Neuronal stem cell (in vitro differentiated cells): ENCODE measurements at regions not wholly inside any gene's neighbourhood (a gene's known extent, or its start where the extent isn't known, plus 50 kb on each side); places are given as distances from the start of the nearest gene placed in this dataset.
"Not testable (repeated sequence)": the region's sequence is repeated elsewhere in the genome, so short reads cannot be mapped to it uniquely, and the experiment has no call there.

ENCODE experiments used
- DNase-seq: peaks from one replicate; pipeline ENCODE4 v3.0.0-alpha.2; 2013; ENCODE audit warnings: low spot score
- H2AFZ ChIP-seq: one replicate; pipeline ENCODE4 v1.6.1; 2013; ENCODE audit warnings: mild to moderate bottlenecking, low read length, inconsistent platforms
- H2AK5ac ChIP-seq: 2 replicates; pipeline ENCODE4 v1.6.1; 2013; ENCODE audit warnings: low read depth, mild to moderate bottlenecking, inconsistent platforms, low read length, moderate library complexity, mixed read lengths
- H2BK120ac ChIP-seq: 2 replicates; pipeline ENCODE4 v1.6.1; 2013; ENCODE audit warnings: low read depth, mild to moderate bottlenecking, inconsistent platforms, low read length, moderate library complexity, mixed read lengths
- H2BK12ac ChIP-seq: one replicate; pipeline ENCODE4 v1.6.1; 2013; ENCODE audit warnings: low read length, inconsistent platforms
- H2BK15ac ChIP-seq: 2 replicates; pipeline ENCODE4 v1.6.1; 2013; ENCODE audit warnings: mild to moderate bottlenecking, low read length, inconsistent platforms, mixed read lengths
- H2BK5ac ChIP-seq: one replicate; pipeline ENCODE4 v1.6.1; 2013; ENCODE audit warnings: inconsistent platforms, mild to moderate bottlenecking, low read length, moderate library complexity
- H3K14ac ChIP-seq: one replicate; pipeline ENCODE4 v1.6.1; 2013; ENCODE audit warnings: low read length, inconsistent platforms
- H3K18ac ChIP-seq: 2 replicates; pipeline ENCODE4 v1.6.1; 2013; ENCODE audit warnings: low read length, inconsistent platforms
- H3K23ac ChIP-seq: 2 replicates; pipeline ENCODE4 v1.6.1; 2013; ENCODE audit warnings: low read depth, mild to moderate bottlenecking, mixed read lengths, low read length, inconsistent platforms; ENCODE audit not compliant: poor library complexity
- H3K27ac ChIP-seq: replicated peaks from 3 replicates; pipeline ENCODE4 v1.5.1; 2013; ENCODE audit warnings: low read length, inconsistent platforms
- H3K27me3 ChIP-seq, 3 experiments: 2 replicates each; pipeline ENCODE4 v1.6.1; 2013; ENCODE audit warnings: low read length in 3 of 3, mild to moderate bottlenecking in 2 of 3, inconsistent platforms in 1 of 3, low read depth in 1 of 3, mixed read lengths in 1 of 3, moderate library complexity in 1 of 3; ENCODE audit not compliant: control insufficient read depth in 3 of 3, insufficient read depth in 3 of 3
- H3K36me3 ChIP-seq, 2 donors: replicated peaks in 1 of 2; 2 replicates each; pipeline ENCODE4 v1.6.1; 2013; ENCODE audit warnings: low read length in 2 of 2; ENCODE audit not compliant: control insufficient read depth in 2 of 2, insufficient read depth in 2 of 2
- H3K4ac ChIP-seq: 2 replicates; pipeline ENCODE4 v1.6.1; 2013; ENCODE audit warnings: inconsistent platforms, mild to moderate bottlenecking, low read length, moderate library complexity
- H3K4me1 ChIP-seq, 2 donors: 1 replicate in 1 of 2; 2 replicates in 1 of 2; pipeline ENCODE4 v1.6.1; 2013; ENCODE audit warnings: low read length in 2 of 2, low read depth in 1 of 2; ENCODE audit not compliant: control insufficient read depth in 2 of 2, insufficient read depth in 1 of 2
- H3K4me2 ChIP-seq: one replicate; pipeline ENCODE4 v1.6.1; 2013; ENCODE audit warnings: mild to moderate bottlenecking, low read length, inconsistent platforms; ENCODE audit not compliant: insufficient read depth, poor library complexity, severe bottlenecking
- H3K4me3 ChIP-seq, 2 donors: 2 replicates each; pipeline ENCODE4 v1.5.1; 2013; ENCODE audit warnings: low read length in 2 of 2, mild to moderate bottlenecking in 2 of 2, inconsistent platforms in 1 of 2, moderate library complexity in 1 of 2
- H3K79me1 ChIP-seq: one replicate; pipeline ENCODE4 v1.6.1; 2013; ENCODE audit warnings: low read depth, mild to moderate bottlenecking, inconsistent platforms, low read length, moderate library complexity
- H3K9ac ChIP-seq: one replicate; pipeline ENCODE4 v1.6.1; 2013; ENCODE audit warnings: mild to moderate bottlenecking, low read depth, low read length, inconsistent platforms; ENCODE audit not compliant: poor library complexity
- H3K9me3 ChIP-seq, 2 donors: replicated peaks in 1 of 2; 2 replicates each; pipeline versions ENCODE3 to v1.6.1; 2013; ENCODE audit warnings: low read length in 2 of 2, mild to moderate bottlenecking in 2 of 2, inconsistent platforms in 1 of 2, low read depth in 1 of 2, mixed read lengths in 1 of 2, moderate library complexity in 1 of 2; ENCODE audit not compliant: control insufficient read depth in 2 of 2, insufficient read depth in 1 of 2
- H4K8ac ChIP-seq: one replicate; pipeline ENCODE4 v1.6.1; 2013; ENCODE audit warnings: low read depth, mild to moderate bottlenecking, inconsistent platforms, low read length, moderate library complexity
- H4K91ac ChIP-seq: one replicate; pipeline ENCODE4 v1.6.1; 2013; ENCODE audit warnings: low read length, low read depth, mild to moderate bottlenecking, inconsistent platforms; ENCODE audit not compliant: poor library complexity
- WGBS, 2 donors: extraction: QIAGEN DNeasy Blood & Tissue Kit; methylation state at CpG; one replicate each; pipeline ENCODE4 v1.1.7; 2013; ENCODE audit warnings: missing lambda C conversion rate in 2 of 2, mixed read lengths in 1 of 2; ENCODE audit not compliant: insufficient read length in 2 of 2, insufficient replicate concordance in 1 of 2; ENCODE audit errors: extremely low coverage in 2 of 2; 5-methylcytosine and 5-hydroxymethylcytosine counted together

DNA sequence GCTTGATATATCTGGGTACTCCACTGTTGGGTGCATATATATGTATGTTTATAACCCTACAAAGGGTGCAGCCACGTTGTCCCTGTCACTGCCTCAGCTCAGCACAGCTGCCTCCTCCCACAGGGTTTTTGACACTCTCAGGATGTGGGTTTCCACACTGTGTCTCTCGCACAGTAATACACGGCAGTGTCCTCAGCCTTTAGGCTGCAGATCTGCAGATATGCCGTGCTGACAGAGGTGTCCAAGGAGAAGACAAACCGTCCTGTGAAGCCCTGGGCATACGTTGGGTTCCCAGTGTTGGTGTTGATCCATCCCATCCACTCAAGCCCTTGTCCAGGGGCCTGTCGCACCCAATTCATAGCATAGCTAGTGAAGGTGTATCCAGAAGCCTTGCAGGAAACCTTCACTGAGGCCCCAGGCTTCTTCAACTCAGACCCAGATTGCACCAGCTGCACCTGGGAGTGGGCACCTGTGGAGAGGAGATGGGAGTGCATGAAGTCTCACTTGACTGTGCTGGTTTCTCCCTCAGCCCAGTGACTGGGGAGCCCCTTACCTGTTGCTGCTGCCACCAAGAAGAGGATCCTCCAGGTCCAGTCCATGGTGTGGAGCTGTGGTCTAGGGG is 498.7 kb downstream of the TMEM121 start:
- H2BK5ac ChIP-seq: no peak overlapping the region
- H3K23ac ChIP-seq: no peak overlapping the region
- no peak overlapping the region for H3K9ac ChIP-seq
- peaks cover 0 to 4% of the 10 kb centered on the region in 2 donors for H3K9me3 ChIP-seq
- no peak overlapping the region for H3K14ac ChIP-seq
- no peak overlapping the region for H2BK15ac ChIP-seq
- H3K4me2 ChIP-seq: no peak overlapping the region
- no peak overlapping the region for H3K18ac ChIP-seq
- H3K4me1 ChIP-seq: no peaks in the 10 kb centered on the region
- no peaks in the 10 kb centered on the region for H3K79me1 ChIP-seq
- no peak overlapping the region for H4K8ac ChIP-seq
- no peak overlapping the region for H2AK5ac ChIP-seq
- no peak overlapping the region for H4K91ac ChIP-seq
- no peak overlapping the region for H2AFZ ChIP-seq
- no peak for DNase-seq
- H2BK12ac ChIP-seq: no peak overlapping the region
- peaks cover 0 to 6% (median 0%) of the 10 kb centered on the region in 3 experiments for H3K27me3 ChIP-seq
- no peaks in the 10 kb centered on the region for H3K36me3 ChIP-seq
- H3K27ac ChIP-seq: no peak overlapping the region
- no peak overlapping the region for H2BK120ac ChIP-seq
- no peak overlapping the region for H3K4me3 ChIP-seq
- no CpG with 5 or more reads among the region's 7 CpGs for WGBS, 2 donors
- H3K4ac ChIP-seq: no peak overlapping the region

DNA sequence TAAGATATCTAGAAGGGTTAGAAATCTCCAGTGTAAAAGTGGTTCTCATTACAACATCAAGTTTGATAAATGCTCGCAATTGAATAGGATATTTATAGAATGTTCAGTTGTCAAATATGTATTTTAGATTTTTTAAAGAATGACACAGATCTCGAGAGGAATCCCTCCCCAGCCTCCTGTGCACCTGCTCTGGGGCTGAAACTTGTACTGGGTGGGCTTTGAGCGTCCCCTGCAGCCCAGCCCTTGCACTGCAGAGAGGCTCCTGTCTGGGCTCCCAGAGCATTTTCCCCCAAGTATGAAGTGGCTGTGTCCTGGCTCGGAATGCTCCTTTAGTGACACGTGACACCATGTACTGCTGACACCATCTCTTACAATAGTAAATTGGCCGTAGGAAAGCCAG is 499.6 kb downstream of the TMEM121 start:
- Histone ChIP-seq H4K8ac (no peak overlapping the region), H2BK12ac (no peak overlapping the region), H3K9me3 (peaks cover 0 to 11% of the 10 kb centered on the region in 2 donors), H2BK5ac (no peak overlapping the region), H3K4me3 (no peak overlapping the region), H3K4me1 (no peaks in the 10 kb centered on the region), H3K36me3 (no peaks in the 10 kb centered on the region), H3K4ac (no peak overlapping the region), H2BK15ac (no peak overlapping the region), H3K4me2 (no peak overlapping the region), H3K18ac (no peak overlapping the region), H3K9ac (no peak overlapping the region), H2AFZ (no peak overlapping the region), H2BK120ac (no peak overlapping the region), H3K79me1 (no peaks in the 10 kb centered on the region), H4K91ac (no peak overlapping the region), H3K27ac (no peak overlapping the region), H2AK5ac (no peak overlapping the region), H3K14ac (no peak overlapping the region), H3K23ac (no peak overlapping the region), H3K27me3 (peaks cover 0 to 11% (median 0%) of the 10 kb centered on the region in 3 experiments)
- WGBS, 2 donors: no CpG with 5 or more reads among the region's 6 CpGs
- no peak for DNase-seq

DNA sequence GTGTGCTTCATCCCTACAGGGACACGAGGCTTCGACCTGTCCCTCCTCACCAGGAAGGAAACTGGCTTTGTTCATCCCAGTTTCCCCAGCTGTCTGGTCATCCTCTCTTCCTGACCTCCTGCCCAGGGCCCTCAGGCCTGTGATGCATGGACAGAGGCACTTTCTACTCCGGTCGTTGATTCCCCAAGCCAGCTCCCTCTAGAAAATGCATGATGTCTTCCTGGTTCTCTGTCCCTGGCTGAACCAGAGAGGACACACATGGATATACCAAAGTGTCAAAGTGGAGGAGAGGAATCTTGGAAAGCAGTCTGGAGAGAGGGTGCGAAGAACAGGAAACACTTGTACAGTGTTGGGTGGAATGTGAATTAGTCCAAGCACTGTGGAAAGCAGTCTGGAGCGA is 501.4 kb downstream of the TMEM121 start:
- not testable (repeated sequence) for H4K8ac ChIP-seq, H2BK15ac ChIP-seq, H4K91ac ChIP-seq, H2AK5ac ChIP-seq, H3K9ac ChIP-seq, H2AFZ ChIP-seq, H3K14ac ChIP-seq, H2BK12ac ChIP-seq, H3K18ac ChIP-seq, DNase-seq, H2BK5ac ChIP-seq, H3K4me2 ChIP-seq, H3K23ac ChIP-seq, H3K4me3 ChIP-seq, H3K4me1 ChIP-seq, H2BK120ac ChIP-seq, H3K79me1 ChIP-seq, H3K27ac ChIP-seq, H3K36me3 ChIP-seq, H3K4ac ChIP-seq
- Histone ChIP-seq H3K9me3 (peaks cover 0 to 14% of the 10 kb centered on the region in 2 donors), H3K27me3 (peaks cover 0 to 16% (median 0%) of the 10 kb centered on the region in 3 experiments)
- no CpG with 5 or more reads among the region's 6 CpGs for WGBS, 2 donors

DNA sequence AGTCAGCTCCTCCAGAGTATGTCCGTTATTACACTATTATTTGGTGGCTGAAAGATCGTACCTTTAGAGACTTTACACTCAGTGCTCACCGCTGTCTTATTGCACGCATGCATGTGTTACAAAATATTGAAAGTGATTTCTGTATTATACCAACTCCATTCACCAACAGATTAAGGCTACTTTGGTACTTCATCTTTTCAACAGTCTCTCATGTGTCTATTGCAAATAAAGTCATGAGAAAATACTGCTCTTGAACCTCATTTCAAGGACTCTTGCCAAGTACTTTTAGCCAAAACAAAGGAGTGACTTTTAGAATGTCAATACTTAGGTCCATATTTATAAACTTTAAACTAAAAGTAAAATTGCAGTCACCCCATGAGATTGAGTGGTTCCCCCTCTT is 503.6 kb downstream of the TMEM121 start:
- no peak overlapping the region for H3K9ac ChIP-seq
- H3K79me1 ChIP-seq: no peaks in the 10 kb centered on the region
- H2BK120ac ChIP-seq: no peak overlapping the region
- no peak overlapping the region for H2AFZ ChIP-seq
- no peak overlapping the region for H3K4me2 ChIP-seq
- no peak overlapping the region for H2BK15ac ChIP-seq
- no peaks in the 10 kb centered on the region for H3K36me3 ChIP-seq
- H3K4ac ChIP-seq: no peak overlapping the region
- H3K18ac ChIP-seq: no peak overlapping the region
- H2BK12ac ChIP-seq: no peak overlapping the region
- H2BK5ac ChIP-seq: no peak overlapping the region
- H3K27ac ChIP-seq: no peak overlapping the region
- peaks cover 0 to 33% (median 0%) of the 10 kb centered on the region in 3 experiments for H3K27me3 ChIP-seq
- H3K4me1 ChIP-seq: no peaks in the 10 kb centered on the region
- peaks cover 0 to 23% of the 10 kb centered on the region in 2 donors for H3K9me3 ChIP-seq
- no peak overlapping the region for H4K91ac ChIP-seq
- no peak overlapping the region for H3K14ac ChIP-seq
- no peak overlapping the region for H3K23ac ChIP-seq
- no peak for DNase-seq
- no peak overlapping the region for H3K4me3 ChIP-seq
- H2AK5ac ChIP-seq: no peak overlapping the region
- no CpG with 5 or more reads among the region's 4 CpGs for WGBS, 2 donors
- no peak overlapping the region for H4K8ac ChIP-seq
